Psoas muscle (tissue), 7 donors: ENCODE measurements at regions not wholly inside any gene's neighbourhood (a gene's known extent, or its start where the extent isn't known, plus 50 kb on each side); places are given as distances from the start of the nearest gene placed in this dataset.

Experiments used
- ATAC-seq, 4 donors: fragments of 200-7000 bp; cut with Tn5 transposase; one replicate each; pipeline ENCODE4 v1.9.1; 2020; ENCODE audit warnings: moderate library complexity in 3 of 4, mild to moderate bottlenecking in 2 of 4
- DNase-seq, 2 donors: peaks; one replicate each; pipeline ENCODE4 v3.0.0-alpha.2; 2020
- H3K27ac ChIP-seq: fragments of 200-600 bp; one replicate; pipeline ENCODE4 v1.8.0; 2022
- H3K27me3 ChIP-seq, 3 donors: fragments of 200-600 bp in 1 of 3; one replicate each; pipeline versions ENCODE4 v1.6.1 to v1.8.0; 2013 to 2022; ENCODE audit warnings: low read length in 2 of 3, mild to moderate bottlenecking in 2 of 3, moderate library complexity in 1 of 3; ENCODE audit not compliant: insufficient read depth in 3 of 3
- H3K36me3 ChIP-seq, 2 donors: fragments of 200-600 bp in 1 of 2; one replicate each; pipeline versions ENCODE4 v1.6.1 to v1.8.0; 2013 to 2022; ENCODE audit warnings: low read depth in 1 of 2, mild to moderate bottlenecking in 1 of 2, moderate library complexity in 1 of 2; ENCODE audit not compliant: insufficient read depth in 1 of 2
- H3K4me1 ChIP-seq: fragments of 200-600 bp; one replicate; pipeline ENCODE4 v1.8.0; 2022
- H3K4me3 ChIP-seq: fragments of 200-600 bp; one replicate; pipeline ENCODE4 v1.8.0; 2022; ENCODE audit warnings: mild to moderate bottlenecking
- H3K9me3 ChIP-seq: fragments of 200-600 bp; one replicate; pipeline ENCODE4 v1.8.0; 2022
- WGBS, 3 donors: extraction: QIAGEN DNeasy Blood & Tissue Kit; methylation state at CpG; one replicate each; pipeline versions ENCODE4 v1.1.6 to v1.1.7; 2013; 5-methylcytosine and 5-hydroxymethylcytosine counted together
- intact Hi-C, 2 donors: fragments of 100-400 bp; cut with DNase I; formaldehyde crosslinking; loops; one replicate each; pipeline versions ENCODE4 v1.11.0 to v1.14.2; 2022
- TF ChIP-seq, protein P1 (sequence below): fragments of 200-600 bp; IDR thresholded peaks from one replicate; pipeline ENCODE4 v1.8.0; 2022; ENCODE audit warnings: antibody characterized with exemption
- donor health status: healthy with polysubstance abuse.
- donor health status: DM: no; HTN: no; CAD: no; lungs with moderate emphysema.
- donor health status: Bipolar disorder and iron deficiency.
- donor health status: healthy.
- donor health status: DM: yes; HTN: yes; CAD: no.
- donor health status: DM: no; HTN: no; CAD: no.
- donor health status: DM: yes; HTN: yes; CAD: no.

DNA sequence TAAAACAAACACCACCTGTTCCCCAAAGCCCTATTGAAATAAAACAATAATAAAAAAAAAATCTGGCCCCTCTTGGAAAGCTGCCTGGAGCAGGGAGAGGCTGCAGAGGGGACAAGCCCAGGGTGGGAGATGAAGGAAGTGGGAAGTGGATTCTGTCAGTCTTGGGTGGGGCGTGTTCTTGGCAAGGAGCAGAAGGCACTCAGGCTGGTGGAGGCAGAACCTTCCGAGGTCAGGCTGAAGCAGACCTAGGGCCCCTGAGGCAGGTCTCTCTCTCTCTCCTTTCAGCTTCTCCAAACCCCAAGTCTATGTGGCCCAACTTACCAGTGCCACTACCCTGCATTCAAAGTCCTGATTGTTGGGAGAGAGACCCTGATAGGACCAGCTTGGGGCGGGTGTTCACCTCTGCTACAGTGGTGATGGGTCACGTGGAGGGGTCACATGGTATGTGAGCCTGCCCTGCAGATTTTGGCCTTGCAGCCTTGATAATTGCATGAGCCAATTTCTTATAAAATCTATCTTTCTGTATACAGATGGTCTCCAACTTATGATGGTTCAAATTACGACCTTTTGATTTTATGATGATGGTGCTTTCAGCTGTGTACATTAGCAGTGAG lies 145.4 kb upstream of the C1orf174 start:
- ATAC-seq (no peak), DNase-seq (no peak)
- H3K36me3 ChIP-seq = no peaks in the 10 kb centered on the region
- no peaks in the 10 kb centered on the region for H3K4me1 ChIP-seq
- 65 to 79% (median 74%) methylated on average over 5 of the region's 5 CpGs for WGBS, 3 donors
- no peak overlapping the region for H3K4me3 ChIP-seq
- TF ChIP-seq, protein P1, sequence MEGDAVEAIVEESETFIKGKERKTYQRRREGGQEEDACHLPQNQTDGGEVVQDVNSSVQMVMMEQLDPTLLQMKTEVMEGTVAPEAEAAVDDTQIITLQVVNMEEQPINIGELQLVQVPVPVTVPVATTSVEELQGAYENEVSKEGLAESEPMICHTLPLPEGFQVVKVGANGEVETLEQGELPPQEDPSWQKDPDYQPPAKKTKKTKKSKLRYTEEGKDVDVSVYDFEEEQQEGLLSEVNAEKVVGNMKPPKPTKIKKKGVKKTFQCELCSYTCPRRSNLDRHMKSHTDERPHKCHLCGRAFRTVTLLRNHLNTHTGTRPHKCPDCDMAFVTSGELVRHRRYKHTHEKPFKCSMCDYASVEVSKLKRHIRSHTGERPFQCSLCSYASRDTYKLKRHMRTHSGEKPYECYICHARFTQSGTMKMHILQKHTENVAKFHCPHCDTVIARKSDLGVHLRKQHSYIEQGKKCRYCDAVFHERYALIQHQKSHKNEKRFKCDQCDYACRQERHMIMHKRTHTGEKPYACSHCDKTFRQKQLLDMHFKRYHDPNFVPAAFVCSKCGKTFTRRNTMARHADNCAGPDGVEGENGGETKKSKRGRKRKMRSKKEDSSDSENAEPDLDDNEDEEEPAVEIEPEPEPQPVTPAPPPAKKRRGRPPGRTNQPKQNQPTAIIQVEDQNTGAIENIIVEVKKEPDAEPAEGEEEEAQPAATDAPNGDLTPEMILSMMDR = no peak
- H3K9me3 ChIP-seq = no peaks in the 10 kb centered on the region
- peaks cover 0 to 23% (median 3%) of the 10 kb centered on the region in 3 donors for H3K27me3 ChIP-seq
- intact Hi-C loops = no loop called here
- no peak overlapping the region for H3K27ac ChIP-seq

DNA sequence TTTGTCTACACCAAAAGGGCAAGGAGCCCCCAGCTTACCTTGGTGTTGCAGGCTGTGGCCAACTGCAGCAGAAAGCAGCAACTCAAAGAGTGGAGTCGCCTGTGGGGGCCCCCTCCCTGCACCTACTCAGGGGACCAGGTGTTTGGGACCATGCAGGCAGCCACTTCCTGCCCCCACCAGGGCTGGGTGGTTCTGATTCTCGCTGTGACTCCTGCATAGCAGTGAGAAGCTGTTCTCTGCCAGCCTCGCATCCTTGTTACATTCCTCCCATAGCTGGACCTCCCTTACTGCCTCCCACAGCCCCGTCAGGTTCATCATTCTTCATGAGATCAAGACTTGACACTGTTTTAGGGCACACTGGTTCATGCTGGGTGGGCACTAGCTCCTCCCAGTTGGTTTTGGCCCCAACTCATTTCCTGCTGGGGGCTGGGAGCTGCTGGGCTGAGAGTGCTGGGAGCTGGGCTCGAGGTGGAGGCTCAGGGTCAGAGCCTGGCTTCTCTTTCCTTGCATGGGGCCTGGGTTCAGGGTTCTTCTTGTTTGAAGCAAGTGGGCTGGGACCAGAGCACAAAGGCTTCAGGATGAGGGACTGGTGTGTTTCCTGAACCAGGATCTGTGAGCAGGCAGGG lies 146.9 kb upstream of the C1orf174 start:
- TF ChIP-seq, protein P1 = no peak
- no peak for ATAC-seq
- Histone ChIP-seq H3K4me1 (no peaks in the 10 kb centered on the region), H3K27me3 (peaks cover 0 to 27% (median 3%) of the 10 kb centered on the region in 3 donors), H3K4me3 (no peak overlapping the region), H3K9me3 (no peaks in the 10 kb centered on the region), H3K36me3 (no peaks in the 10 kb centered on the region), H3K27ac (no peak overlapping the region)
- intact Hi-C loops = no loop called here
- WGBS, 3 donors = 49 to 56% (median 54%) methylated on average over 5 of the region's 5 CpGs
- DNase-seq = no peak

DNA sequence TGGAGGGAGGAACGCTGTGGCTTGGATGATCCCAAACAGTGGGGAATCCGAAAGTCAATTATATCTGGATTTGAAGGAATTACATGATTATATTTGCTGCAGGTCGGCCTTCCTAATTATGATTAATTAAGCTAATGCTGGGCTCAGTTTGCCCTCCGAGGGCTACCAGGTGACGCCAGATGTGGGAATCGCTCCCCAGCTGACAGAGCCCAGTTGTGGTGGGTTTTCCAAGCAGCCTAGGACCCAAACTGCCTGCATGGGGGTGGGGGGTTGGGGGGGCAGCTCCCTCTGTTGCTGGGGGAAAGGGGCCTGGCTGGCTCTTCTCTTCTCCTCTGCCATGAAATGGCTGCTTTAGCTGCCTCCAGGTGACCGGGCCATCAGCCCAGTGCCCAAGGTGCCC lies 147.6 kb upstream of the C1orf174 start:
- H3K27me3 ChIP-seq = peaks cover 0 to 27% (median 3%) of the 10 kb centered on the region in 3 donors

DNA sequence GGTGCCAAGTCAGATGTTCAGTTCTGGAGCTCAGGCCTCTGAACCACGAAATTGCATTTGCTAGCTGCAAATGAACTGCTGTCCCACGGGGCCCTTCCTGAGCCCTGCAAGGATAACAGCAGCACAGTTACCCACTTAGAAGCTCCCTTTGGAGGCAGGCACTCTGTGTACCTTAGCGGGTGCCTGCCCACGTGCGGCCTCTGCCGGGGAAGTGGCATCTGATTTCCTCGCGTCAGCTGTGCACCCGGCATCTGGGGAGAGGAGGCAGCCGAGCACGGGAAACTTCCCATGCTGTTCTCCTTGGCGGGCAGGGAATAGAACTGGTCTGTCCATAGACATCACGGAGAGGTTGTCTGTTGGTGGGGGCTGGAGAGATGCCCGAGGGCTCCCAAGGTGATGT lies 148.0 kb upstream of the C1orf174 start:
- intact Hi-C loops = no loop called here
- TF ChIP-seq, protein P1 = no peak
- H3K4me1 ChIP-seq = no peaks in the 10 kb centered on the region
- H3K9me3 ChIP-seq = no peaks in the 10 kb centered on the region
- 13 to 32% (median 18%) methylated on average over 14 of the region's 14 CpGs for WGBS, 3 donors
- no peak overlapping the region for H3K27ac ChIP-seq
- DNase-seq (no peak), ATAC-seq (no peak)
- H3K36me3 ChIP-seq = no peaks in the 10 kb centered on the region
- peaks cover 0 to 27% (median 3%) of the 10 kb centered on the region in 3 donors for H3K27me3 ChIP-seq
- H3K4me3 ChIP-seq = no peak overlapping the region

More for the DNA sequence above, 147.6 kb upstream of the C1orf174 start:
- no peaks in the 10 kb centered on the region for H3K9me3 ChIP-seq
- H3K4me1 ChIP-seq = no peaks in the 10 kb centered on the region
- no peak overlapping the region for H3K27ac ChIP-seq
- intact Hi-C loops = no loop called here
- DNase-seq (no peak), ATAC-seq (no peak)
- no peak overlapping the region for H3K4me3 ChIP-seq
- 51 to 70% (median 58%) methylated on average over 7 of the region's 7 CpGs for WGBS, 3 donors
- TF ChIP-seq, protein P1 = no peak
- no peaks in the 10 kb centered on the region for H3K36me3 ChIP-seq
